Stimulated activated CD4-positive, alpha-beta T cell treated with anti-CD3 and anti-CD28 coated beads, Interleukin-4, amount 100 ng/mL, for 48 hours (primary cell): ENCODE measurements at regions not wholly inside any gene's neighbourhood (a gene's known extent, or its start where the extent isn't known, plus 50 kb on each side); places are given as distances from the start of the nearest gene placed in this dataset.

Experiments used
- DNase-seq, 2 donors: peaks; one replicate each; pipeline ENCODE4 v3.0.0-alpha.2; 2020; ENCODE audit warnings: low read depth in 2 of 2

DNA sequence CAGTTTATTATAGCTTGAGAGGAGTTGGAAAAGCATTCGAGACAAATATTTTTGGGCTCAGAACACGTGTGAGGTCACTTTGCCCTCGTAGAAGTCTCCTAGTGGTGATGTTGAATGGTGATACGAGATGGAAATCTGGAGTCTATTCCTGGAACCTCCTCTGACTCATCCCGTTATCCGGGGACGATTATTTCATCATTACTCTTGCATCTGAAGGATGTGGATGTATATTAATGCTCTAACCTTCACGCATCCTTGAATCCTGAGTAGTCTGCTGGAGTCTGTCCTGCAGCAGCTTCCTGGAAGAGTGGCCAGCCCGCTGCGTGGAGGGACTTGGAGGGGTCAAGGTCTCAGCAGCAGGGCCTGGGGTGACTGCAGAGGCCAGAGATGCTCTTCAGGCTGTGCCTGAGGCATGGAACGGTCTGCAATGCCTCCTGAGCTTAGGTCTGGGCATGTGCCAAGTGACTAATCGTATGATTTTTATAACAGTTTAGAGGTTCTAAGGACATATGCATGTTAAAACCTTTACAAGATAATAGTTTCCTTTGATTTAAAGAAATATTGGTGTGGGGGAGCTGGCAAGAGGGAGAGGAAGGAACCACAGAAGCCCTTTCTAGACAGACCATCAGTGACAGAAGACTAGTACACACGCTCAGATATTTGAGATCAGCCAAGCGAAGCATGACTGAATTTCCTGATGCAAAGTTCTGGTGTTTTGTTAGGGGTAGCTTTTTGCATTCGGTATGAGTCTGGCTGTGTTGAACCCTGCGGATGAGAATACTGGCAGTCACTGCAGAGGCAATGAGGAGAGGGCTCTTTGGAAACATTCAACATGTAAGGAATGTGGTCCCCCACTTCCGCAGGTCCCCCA is 400.2 kb downstream of the QKI start:
- DNase-seq, result no peak

GRCh38 chr6:163813979-163814493 is 399.5 kb downstream of the QKI start:
- DNase-seq, result no peak

DNA sequence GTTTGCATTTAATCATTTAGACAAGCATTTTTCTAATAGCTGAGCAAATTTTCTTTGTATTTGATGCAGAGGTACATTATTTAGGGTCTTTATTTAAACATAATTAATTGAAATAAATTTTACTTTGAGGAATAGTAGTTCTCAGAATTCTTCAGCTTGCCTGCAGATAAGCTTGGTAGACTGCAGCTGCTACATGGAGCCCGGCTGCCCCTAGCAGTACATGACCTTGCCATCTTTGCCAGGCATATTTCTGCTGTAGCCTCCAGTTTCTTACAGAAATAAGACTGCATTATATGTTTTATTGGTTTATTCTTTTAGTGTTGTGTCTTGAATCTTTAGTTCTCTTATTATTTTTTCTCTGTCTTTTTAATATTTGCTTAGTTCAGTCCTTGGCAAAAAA is 396.8 kb downstream of the QKI start:
- DNase-seq, result no peak

DNA sequence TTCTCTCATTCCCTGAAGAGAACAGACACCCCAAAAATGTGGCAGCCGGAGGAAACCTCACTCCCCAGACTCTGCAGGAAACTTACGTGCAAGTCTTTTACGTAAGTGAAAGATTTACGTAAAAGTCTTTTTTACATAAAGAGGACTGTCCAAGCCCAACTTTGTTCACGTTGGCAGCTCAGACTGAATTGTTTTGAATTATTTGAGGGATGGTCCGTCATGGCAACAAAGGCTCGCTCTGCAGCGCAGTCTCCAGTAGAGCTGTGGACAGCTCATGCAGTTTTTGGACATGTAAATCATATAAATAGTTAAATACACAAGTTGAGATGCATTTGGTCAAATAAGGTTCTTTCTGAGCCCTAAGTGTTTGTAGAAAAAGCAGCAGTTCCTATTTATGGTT is 394.8 kb downstream of the QKI start:
- DNase-seq, result no peak

DNA sequence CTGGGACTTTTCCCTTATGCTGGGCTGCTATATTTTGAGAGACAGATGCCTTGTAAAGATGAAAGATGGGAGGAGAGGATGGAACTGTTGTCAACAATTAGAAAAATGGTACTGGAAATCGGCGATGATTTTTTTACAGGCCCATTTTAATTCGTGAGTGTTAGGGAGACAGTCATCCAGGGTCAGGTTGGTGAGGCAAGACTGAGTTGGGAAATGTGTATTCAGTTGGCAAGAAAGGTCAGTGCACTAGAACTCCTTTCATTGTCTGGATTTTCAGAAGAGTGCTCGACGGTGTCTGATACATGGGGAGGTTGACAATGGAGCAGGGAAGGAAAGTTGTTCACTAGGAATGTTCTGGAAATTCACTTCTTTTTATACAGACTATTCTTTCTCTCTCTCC is 394.4 kb downstream of the QKI start:
- DNase-seq, result no peak

DNA sequence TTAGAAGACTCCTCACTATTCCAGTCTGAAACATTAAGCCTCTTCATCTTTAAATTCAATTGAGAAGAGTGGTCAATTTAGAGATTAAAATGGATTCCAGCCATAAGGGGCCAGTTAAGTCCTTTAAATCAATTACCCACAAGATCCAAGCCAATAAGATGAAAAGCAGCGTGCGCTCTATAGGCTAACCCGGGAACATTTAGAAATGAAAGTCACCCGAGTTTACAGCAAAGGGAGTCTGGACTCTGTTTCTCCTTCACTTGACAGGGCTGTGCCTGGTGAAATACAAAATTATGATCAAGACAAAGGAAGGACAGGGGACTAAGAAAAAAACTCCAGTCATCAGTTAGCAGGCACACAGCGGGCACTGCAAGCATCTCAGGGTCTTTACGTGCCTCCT is 393.7 kb downstream of the QKI start:
- no peak for DNase-seq

GRCh38 chr6:163806755-163807499 is 392.4 kb downstream of the QKI start:
- no peak for DNase-seq

DNA sequence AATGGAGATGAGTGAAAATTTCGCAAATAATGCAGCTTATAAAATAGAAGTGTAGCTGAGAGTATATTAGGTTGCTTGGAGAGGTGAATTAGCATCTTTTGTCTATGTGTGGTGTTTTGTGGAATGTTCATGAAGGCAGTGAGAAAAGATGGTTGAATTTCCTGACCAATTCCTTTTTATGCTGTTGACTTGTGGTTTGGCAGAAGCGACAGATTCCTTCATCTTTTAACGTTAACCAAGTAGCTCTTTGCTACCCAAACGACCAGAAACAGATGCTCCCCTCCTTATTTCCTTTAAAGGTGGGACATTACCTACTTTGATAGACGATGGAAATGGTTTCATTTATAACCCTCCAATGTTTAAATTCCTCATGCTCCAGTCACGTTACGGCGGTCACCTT is 390.5 kb downstream of the QKI start:
- DNase-seq, result no peak

DNA sequence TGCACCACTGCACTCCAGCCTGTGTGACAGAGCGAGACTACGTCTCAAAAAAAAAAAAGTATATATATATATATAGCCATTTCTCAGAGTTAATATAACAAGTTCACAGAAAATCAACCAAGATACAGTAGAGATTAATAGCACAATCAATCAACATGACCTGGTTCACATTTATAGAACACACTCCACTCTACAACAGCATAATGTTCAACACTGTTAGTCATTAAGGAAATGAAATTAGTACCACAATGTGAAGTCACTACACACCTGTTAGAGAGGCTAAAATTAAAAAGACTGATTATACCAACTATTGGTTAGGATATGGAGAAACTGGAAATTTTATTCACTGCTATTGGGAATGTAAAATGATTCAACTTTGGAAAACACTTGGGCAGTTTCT is 387.7 kb downstream of the QKI start:
- no peak for DNase-seq

DNA sequence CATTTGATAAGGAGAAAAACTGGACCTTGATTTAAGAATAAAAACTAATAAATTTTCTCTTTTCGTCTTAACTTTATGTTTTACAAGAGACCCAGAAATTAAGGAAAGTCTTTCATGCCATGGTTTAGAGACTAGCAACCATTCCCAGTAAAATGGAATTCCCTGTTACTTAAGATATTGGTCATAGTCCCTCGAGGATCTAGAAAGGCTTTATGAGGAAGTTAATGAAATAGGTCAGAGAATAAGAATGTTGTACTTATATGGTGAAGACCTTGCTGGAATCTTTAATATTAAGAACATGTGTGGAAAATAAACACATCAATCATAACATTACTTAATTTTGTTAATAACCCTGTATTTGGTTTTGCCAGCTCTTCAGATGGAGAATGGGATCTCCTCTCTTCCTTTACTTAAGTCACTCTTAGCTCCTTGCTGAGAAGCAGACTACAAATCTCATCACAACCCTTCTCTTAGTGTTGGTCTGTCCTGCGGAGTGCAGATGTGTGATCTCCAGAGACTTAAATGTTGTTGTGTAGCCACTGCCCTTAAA is 382.9 kb downstream of the QKI start:
- DNase-seq, result no peak

DNA sequence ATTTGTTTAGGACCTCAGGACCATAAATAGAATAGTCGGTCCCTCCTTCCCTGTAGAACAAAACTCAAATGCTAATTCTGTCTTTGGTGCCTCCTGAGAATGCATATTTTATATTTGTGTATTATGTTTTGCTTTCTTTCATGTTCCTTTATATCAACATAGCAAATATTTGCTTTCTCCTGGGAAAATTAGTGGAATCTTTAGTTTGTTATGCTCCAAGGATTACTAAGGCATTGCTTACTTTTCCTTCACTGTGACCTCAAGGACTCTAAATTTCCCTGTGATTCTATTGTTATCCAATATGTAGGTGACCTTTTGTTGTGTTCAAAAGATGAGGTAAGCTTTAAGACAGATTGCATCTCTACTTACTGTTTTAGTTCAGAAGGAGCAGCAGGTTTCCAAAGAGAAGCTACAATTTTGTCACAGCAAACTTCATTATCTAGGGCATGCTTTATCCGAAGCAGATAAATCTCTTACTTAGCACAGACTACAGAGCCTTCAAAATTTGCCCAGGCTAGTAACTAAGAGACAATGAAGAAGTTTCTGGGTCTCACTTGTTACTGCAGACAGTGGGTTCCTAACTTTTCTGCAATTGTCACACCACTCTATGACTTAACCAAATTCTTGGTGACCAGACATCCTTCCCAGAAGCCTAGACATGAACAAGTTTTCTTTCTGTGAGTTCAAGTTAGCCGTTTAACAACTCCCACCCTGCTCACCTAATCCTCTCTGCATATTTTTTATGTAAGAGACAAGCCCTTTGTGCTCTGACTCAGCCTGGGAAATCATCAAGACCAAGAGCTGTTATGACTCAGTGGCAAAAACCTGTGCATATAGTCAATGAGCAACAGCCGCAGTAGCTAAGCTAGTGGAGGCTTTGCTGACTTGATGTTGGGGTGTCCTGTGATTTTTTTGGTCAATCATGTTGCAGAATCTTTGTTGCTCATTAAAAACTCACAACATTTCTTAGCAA is 378.8 kb downstream of the QKI start:
- no peak for DNase-seq

GRCh38 chr6:163790266-163790840 is 375.8 kb downstream of the QKI start:
- no peak for DNase-seq

DNA sequence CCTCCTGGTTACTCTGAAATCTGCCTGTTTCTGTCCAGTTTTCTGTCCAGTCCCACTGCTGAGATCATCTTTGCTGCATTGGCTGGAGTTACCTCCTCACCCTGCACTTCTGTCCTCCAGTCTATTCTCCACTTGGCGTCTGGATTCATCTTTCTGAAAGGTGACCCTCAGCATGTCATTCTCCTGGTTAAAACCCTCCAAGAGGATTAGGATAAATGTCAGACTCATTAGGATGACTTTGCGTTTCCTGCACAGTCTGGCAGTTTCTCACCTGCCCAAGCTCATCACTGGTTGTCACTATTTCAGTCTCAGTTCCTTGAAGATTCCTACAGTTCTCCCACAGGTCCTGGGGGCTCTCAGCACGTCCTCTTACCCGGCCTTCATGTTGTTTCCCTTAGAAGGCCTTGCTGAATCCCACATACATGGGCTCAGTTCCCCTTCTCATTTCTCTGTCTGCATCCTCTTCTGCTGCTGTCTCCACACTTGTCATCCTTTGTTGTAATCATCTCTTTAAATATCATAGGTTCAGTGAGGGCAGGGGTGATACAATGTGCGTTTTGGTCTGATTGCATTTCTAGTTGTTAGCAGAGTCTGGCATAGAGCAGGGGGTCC is 374.8 kb downstream of the QKI start:
- DNase-seq, result no peak

DNA sequence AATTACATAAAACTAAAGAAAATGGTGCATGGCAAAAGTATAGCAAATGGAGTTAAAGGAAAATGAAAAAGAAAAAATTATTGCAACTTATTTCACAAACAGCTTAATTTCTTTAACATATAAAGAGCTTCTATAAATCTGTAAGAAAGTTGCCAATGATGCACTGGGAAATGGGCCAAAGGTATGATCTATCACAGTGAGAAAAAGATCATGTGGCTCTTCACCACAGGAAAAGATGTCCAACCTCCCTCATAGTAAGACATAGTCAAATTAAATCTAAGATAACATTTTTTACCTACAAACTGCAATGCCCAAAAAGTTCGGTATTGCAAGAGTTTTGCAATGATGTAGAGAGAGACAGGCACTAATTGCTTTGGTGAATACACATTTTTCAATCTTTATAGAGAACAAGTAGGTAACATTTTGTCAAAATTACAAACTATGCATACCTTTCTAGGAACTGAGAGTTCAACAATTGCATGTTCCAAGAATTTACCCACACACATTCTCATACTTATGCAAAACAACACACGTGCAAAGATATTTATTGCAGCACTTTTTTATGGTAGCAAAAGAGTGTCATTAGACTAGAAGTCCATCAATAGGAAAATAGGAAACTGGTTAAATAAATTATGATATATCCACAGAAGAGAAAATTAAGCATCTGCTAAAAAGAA is 372.6 kb downstream of the QKI start:
- no peak for DNase-seq

GRCh38 chr6:163782436-163783003 is 368.0 kb downstream of the QKI start:
- no peak for DNase-seq

DNA sequence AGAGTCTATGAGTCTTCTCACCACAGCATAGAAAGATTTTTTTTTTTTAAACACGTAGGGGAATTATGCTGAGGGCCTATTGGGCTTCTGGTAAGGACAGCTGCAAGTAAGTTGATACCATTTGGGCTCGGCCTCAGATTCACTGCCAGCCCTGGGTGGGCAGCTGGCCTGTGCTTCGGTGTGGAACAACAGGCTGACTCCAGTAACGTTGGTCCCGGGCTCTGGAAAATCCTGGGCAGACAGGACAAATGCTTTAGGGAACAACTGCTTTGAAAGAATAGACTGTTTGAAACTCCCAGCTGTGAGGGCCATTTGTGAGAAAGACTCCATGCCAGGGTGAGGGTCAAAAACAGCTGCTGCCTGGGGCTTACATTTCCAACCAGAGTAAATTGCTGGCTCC is 366.5 kb downstream of the QKI start:
- no peak for DNase-seq

- no peak for DNase-seq
Measured at GRCh38 chr6:163779727-163780284, 365.3 kb downstream of the QKI start.

DNA sequence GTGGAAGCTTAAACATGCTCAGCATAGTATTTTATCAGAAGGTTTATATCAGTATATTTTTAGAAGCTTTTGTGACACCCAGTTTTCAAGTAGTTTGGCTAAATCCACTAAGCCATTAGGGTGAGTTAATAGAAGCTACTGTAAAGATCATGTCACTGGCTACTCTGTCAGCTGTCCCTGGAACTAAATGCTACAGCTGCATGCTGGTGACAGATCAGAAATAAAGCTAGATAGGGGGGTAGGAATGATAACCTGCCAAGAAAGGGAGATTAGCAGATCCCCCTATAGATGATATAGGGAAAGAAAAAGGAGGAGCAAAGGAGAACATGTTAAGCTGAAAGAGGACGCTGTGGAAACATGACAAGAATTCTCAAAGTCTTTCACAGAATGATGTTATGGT is 363.2 kb downstream of the QKI start:
- no peak for DNase-seq

- DNase-seq, result no peak
Measured at GRCh38 chr6:163776906-163777686, 362.6 kb downstream of the QKI start.
